HCT116 (cell line): ENCODE measurements at regions not wholly inside any gene's neighbourhood (a gene's known extent, or its start where the extent isn't known, plus 50 kb on each side); places are given as distances from the start of the nearest gene placed in this dataset.

Source experiments
- ATAC-seq: fragments of 200-7000 bp; cut with Tn5 transposase; 2 replicates; pipeline ENCODE4 v1.9.1; 2020; ENCODE audit warnings: mild to moderate bottlenecking, moderate library complexity
- BruUV-seq: library from RNA; stranded (reverse); fragments of 400-500 nt; replicated peaks from 2 replicates; lab custom pipeline; 2021; lab: Mats Ljungman, UMichigan
- CTCF ChIA-PET: fragments of 300-600 bp; sonication (Branson Sonifier 250); formaldehyde crosslinking; loops from one replicate; lab custom pipeline; 2021; ENCODE audit warnings: antibody characterized with exemption; lab: Charles Lee
- POLR2A ChIA-PET: fragments of 300-600, 350-600 bp; sonication (Branson Sonifier 250); formaldehyde crosslinking; loops from one replicate; lab custom pipeline; 2021; ENCODE audit warnings: antibody characterized with exemption; lab: Charles Lee
- RAD21 ChIA-PET, 2 experiments: fragments of 300-600 bp; sonication (Branson Sonifier 250); formaldehyde crosslinking; loops; one replicate each; lab custom pipeline; 2023; ENCODE audit warnings: low total read pairs in 2 of 2; ENCODE audit not compliant: uncharacterized antibody in 2 of 2, unreplicated experiment in 2 of 2, low non-redundant PET in 1 of 2; lab: Charles Lee
- DNase-seq: peaks from one replicate; pipeline ENCODE4 v3.0.0-alpha.2; 2010; ENCODE audit warnings: low read depth, low spot score
- H2AFZ ChIP-seq: fragments of 200-600 bp; shearing (Covaris generic), sonication (generic); 2 replicates; pipeline ENCODE4 v1.6.1; 2017; ENCODE audit warnings: low read depth, mixed run types, mixed read lengths, antibody characterized with exemption, low read length; ENCODE audit not compliant: poor library complexity, severe bottlenecking
- H3K27ac ChIP-seq: 2 replicates; pipeline ENCODE4 v1.5.1; 2012; ENCODE audit warnings: low read depth, low read length
- H3K27me3 ChIP-seq: fragments of 200-600 bp; sonication (generic); 2 replicates; pipeline ENCODE4 v1.6.1; 2016; ENCODE audit warnings: mixed run types, low read length, mixed read lengths; ENCODE audit not compliant: insufficient read depth
- H3K36me3 ChIP-seq, 2 experiments: fragments of 200-500 bp in 1 of 2; fragments of 200-600 bp in 1 of 2; sonication (Bioruptor generic) in 1 of 2; sonication (generic) in 1 of 2; 2 replicates each; pipeline versions ENCODE4 v1.5.1 to v1.6.1; 2014 to 2016; ENCODE audit warnings: low read length in 2 of 2, inconsistent platforms in 1 of 2, mixed read lengths in 1 of 2, mixed run types in 1 of 2; ENCODE audit not compliant: insufficient read depth in 2 of 2, control insufficient read depth in 1 of 2
- H3K4me1 ChIP-seq, 2 experiments: fragments of 200-600 bp in 1 of 2; sonication (generic) in 1 of 2; 2 replicates each; pipeline versions ENCODE4 v1.5.1 to v1.6.1; 2012 to 2017; ENCODE audit warnings: low read length in 2 of 2, inconsistent platforms in 1 of 2, mild to moderate bottlenecking in 1 of 2, mixed read lengths in 1 of 2, mixed run types in 1 of 2, moderate library complexity in 1 of 2; ENCODE audit not compliant: insufficient read depth in 2 of 2, control insufficient read depth in 1 of 2
- H3K4me2 ChIP-seq: fragments of 200-600 bp; sonication (generic); 2 replicates; pipeline ENCODE4 v1.6.1; 2017; ENCODE audit warnings: mixed run types, low read length, mixed read lengths
- H3K4me3 ChIP-seq, 2 experiments: fragments of 200-600 bp in 1 of 2; sonication (generic) in 1 of 2; replicated peaks in 1 of 2; 2 replicates each; pipeline ENCODE4 v1.5.1; 2011 to 2016; ENCODE audit warnings: low read length in 2 of 2, control low read depth in 1 of 2, low read depth in 1 of 2, mild to moderate bottlenecking in 1 of 2, mixed read lengths in 1 of 2, mixed run types in 1 of 2
- H3K79me2 ChIP-seq: fragments of 200-600 bp; sonication (generic); 2 replicates; pipeline ENCODE4 v1.6.1; 2017; ENCODE audit warnings: mild to moderate bottlenecking, mixed run types, low read length, moderate library complexity, mixed read lengths; ENCODE audit not compliant: insufficient read depth
- H3K9ac ChIP-seq: fragments of 200-600 bp; sonication (generic); 2 replicates; pipeline ENCODE4 v1.6.1; 2016; ENCODE audit warnings: low read length, mixed read lengths
- H3K9me2 ChIP-seq: fragments of 200-600 bp; sonication (generic), shearing (Covaris generic); 2 replicates; pipeline ENCODE4 v1.6.1; 2017; ENCODE audit warnings: mixed run types, mild to moderate bottlenecking, moderate library complexity; ENCODE audit not compliant: insufficient read depth
- H3K9me3 ChIP-seq, 2 experiments: fragments of 200-500 bp in 1 of 2; fragments of 200-600 bp in 1 of 2; sonication (Bioruptor generic) in 1 of 2; sonication (generic) in 1 of 2; 2 replicates each; pipeline ENCODE4 v1.6.1; 2014 to 2017; ENCODE audit warnings: low read length in 2 of 2, mixed read lengths in 2 of 2, inconsistent platforms in 1 of 2, low read depth in 1 of 2, mild to moderate bottlenecking in 1 of 2, mixed run types in 1 of 2, moderate library complexity in 1 of 2; ENCODE audit not compliant: control insufficient read depth in 1 of 2, insufficient read depth in 1 of 2
- H4K20me1 ChIP-seq: fragments of 200-600 bp; sonication (generic), shearing (Covaris generic); 2 replicates; pipeline ENCODE4 v1.6.1; 2017; ENCODE audit warnings: mixed run types, mild to moderate bottlenecking, moderate library complexity; ENCODE audit not compliant: insufficient read depth
- ATF3 ChIP-seq: IDR thresholded peaks from 2 replicates; pipeline ENCODE4 v1.6.1; 2012
- CEBPB ChIP-seq: IDR thresholded peaks from 2 replicates; pipeline ENCODE4 v1.6.1; 2012; ENCODE audit warnings: low read depth
- CTCF ChIP-seq, 3 experiments: fragments of 200-600 bp in 1 of 3; sonication (generic) in 1 of 3; IDR thresholded peaks in 2 of 3; conservative IDR thresholded peaks in 1 of 3; 2 replicates each; pipeline ENCODE4 v1.5.1; 2012 to 2017; ENCODE audit warnings: low read depth in 2 of 3, low read length in 2 of 3, antibody characterized with exemption in 1 of 3, borderline replicate concordance in 1 of 3, control low read depth in 1 of 3, mild to moderate bottlenecking in 1 of 3, mixed read lengths in 1 of 3, mixed run types in 1 of 3, moderate library complexity in 1 of 3; ENCODE audit not compliant: insufficient read depth in 1 of 3
- EGR1 ChIP-seq: IDR thresholded peaks from 2 replicates; pipeline ENCODE4 v1.6.1; 2012; ENCODE audit warnings: low read depth
- ELF1 ChIP-seq: IDR thresholded peaks from 2 replicates; pipeline ENCODE4 v1.6.1; 2012; ENCODE audit warnings: low read depth, borderline replicate concordance
- EZH2 ChIP-seq: fragments of 200-600 bp; sonication (generic); IDR thresholded peaks from 2 replicates; pipeline ENCODE4 v1.6.1; 2017; ENCODE audit warnings: antibody characterized with exemption, mixed run types
- EZH2phosphoT487 ChIP-seq: fragments of 200-600 bp; IDR thresholded peaks from 2 replicates; pipeline ENCODE4 v1.6.1; 2018; ENCODE audit warnings: antibody characterized with exemption, borderline replicate concordance
- FOSL1 ChIP-seq: IDR thresholded peaks from 2 replicates; pipeline ENCODE4 v1.6.1; 2012; ENCODE audit warnings: low read depth
- JUND ChIP-seq: IDR thresholded peaks from 2 replicates; pipeline ENCODE4 v1.6.1; 2012
- POLR2A ChIP-seq: IDR thresholded peaks from 2 replicates; pipeline ENCODE4 v1.7.0; 2011; ENCODE audit warnings: borderline replicate concordance; ENCODE audit not compliant: insufficient read depth, insufficient read length; ENCODE audit errors: extremely low read depth
- POLR2AphosphoS5 ChIP-seq: IDR thresholded peaks from 2 replicates; pipeline ENCODE4 v1.6.1; 2011; ENCODE audit warnings: mild to moderate bottlenecking, low read depth, low read length, moderate library complexity
- RAD21 ChIP-seq: IDR thresholded peaks from 2 replicates; pipeline ENCODE4 v1.6.1; 2012; ENCODE audit warnings: low read depth, mild to moderate bottlenecking
- YY1 ChIP-seq: IDR thresholded peaks from 2 replicates; pipeline ENCODE4 v1.6.1; 2011; ENCODE audit warnings: low read length, low read depth, moderate library complexity, mild to moderate bottlenecking; ENCODE audit not compliant: insufficient replicate concordance; ENCODE audit errors: extremely low read depth
- ZBTB33 ChIP-seq: IDR thresholded peaks from 2 replicates; pipeline ENCODE4 v1.6.1; 2011; ENCODE audit warnings: mild to moderate bottlenecking, low read length, moderate library complexity; ENCODE audit not compliant: insufficient replicate concordance; ENCODE audit errors: extremely low read depth
- ZFX ChIP-seq: fragments of 450-650 bp; IDR thresholded peaks from 2 replicates; pipeline ENCODE4 v1.6.1; 2017
- ZNF274 ChIP-seq: fragments of 200-500 bp; sonication (Bioruptor generic); IDR thresholded peaks from 2 replicates; pipeline ENCODE4 v1.6.1; 2014; ENCODE audit warnings: mild to moderate bottlenecking, low read depth, low read length, inconsistent platforms
- intact Hi-C: fragments of 100-400 bp; cut with micrococcal nuclease; formaldehyde crosslinking; loops from 2 replicates; pipeline ENCODE4 v1.10.0; 2022
- TF ChIP-seq, protein P1 (sequence below): IDR thresholded peaks from 2 replicates; pipeline ENCODE4 v1.6.1; 2012

GRCh38 chr7:156430109-156430508 is 210.5 kb upstream of the RNF32 start:
- H3K9ac ChIP-seq, result no peak overlapping the region
- H3K4me1 ChIP-seq, result no peaks in the 10 kb centered on the region
- no peak overlapping the region for H3K27ac ChIP-seq
- no peaks in the 10 kb centered on the region for H3K36me3 ChIP-seq
- peaks cover 45% of the 10 kb centered on the region for H3K27me3 ChIP-seq
- no peaks in the 10 kb centered on the region for H3K9me2 ChIP-seq
- no peak for TF ChIP-seq RAD21
- TF ChIP-seq CTCF (IDR thresholded peaks at IDR 0.05 in 2 of 3, conservative IDR thresholded peaks at IDR 0.05 in 1 of 3; ENCODE audit: borderline replicate concordance in 1 of 3, insufficient read depth in 1 of 3, low read depth in 2 of 3, low read length in 2 of 3), result no peak
- TF ChIP-seq, protein P1, sequence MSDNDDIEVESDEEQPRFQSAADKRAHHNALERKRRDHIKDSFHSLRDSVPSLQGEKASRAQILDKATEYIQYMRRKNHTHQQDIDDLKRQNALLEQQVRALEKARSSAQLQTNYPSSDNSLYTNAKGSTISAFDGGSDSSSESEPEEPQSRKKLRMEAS, result no peak
- TF ChIP-seq EZH2phosphoT487, result no peak
- TF ChIP-seq YY1, result no peak
- TF ChIP-seq ATF3, result no peak
- no peak for TF ChIP-seq EZH2
- TF ChIP-seq EGR1, result no peak
- no peak for TF ChIP-seq ZNF274
- no peak for TF ChIP-seq POLR2A
- no peak for TF ChIP-seq ZBTB33
- TF ChIP-seq ELF1, result no peak
- no peak for TF ChIP-seq JUND
- no peak for TF ChIP-seq FOSL1
- TF ChIP-seq CEBPB, result no peak
- no peak for TF ChIP-seq ZFX
- no peak for TF ChIP-seq POLR2AphosphoS5
- H4K20me1 ChIP-seq, result no peaks in the 10 kb centered on the region
- POLR2A ChIA-PET, result no interaction called here
- no peak overlapping the region for H3K4me3 ChIP-seq
- no peaks in the 10 kb centered on the region for H3K79me2 ChIP-seq
- DNase-seq (no peak), ATAC-seq (no peak)
- BruUV-seq, result no TSS peak
- no peaks in the 10 kb centered on the region for H3K9me3 ChIP-seq
- no peak overlapping the region for H3K4me2 ChIP-seq
- intact Hi-C loops, result no loop called here
- no peak overlapping the region for H2AFZ ChIP-seq
- RAD21 ChIA-PET, result no interaction called here
- CTCF ChIA-PET, result no interaction called here
